NCI-H345 (cell line): ENCODE measurements at regions not wholly inside any gene's neighbourhood (a gene's known extent, or its start where the extent isn't known, plus 50 kb on each side); places are given as distances from the start of the nearest gene placed in this dataset.

Experiments
- DNase-seq: peaks from one replicate; lab custom pipeline; 2025; lab: John Stamatoyannopoulos, UW

DNA sequence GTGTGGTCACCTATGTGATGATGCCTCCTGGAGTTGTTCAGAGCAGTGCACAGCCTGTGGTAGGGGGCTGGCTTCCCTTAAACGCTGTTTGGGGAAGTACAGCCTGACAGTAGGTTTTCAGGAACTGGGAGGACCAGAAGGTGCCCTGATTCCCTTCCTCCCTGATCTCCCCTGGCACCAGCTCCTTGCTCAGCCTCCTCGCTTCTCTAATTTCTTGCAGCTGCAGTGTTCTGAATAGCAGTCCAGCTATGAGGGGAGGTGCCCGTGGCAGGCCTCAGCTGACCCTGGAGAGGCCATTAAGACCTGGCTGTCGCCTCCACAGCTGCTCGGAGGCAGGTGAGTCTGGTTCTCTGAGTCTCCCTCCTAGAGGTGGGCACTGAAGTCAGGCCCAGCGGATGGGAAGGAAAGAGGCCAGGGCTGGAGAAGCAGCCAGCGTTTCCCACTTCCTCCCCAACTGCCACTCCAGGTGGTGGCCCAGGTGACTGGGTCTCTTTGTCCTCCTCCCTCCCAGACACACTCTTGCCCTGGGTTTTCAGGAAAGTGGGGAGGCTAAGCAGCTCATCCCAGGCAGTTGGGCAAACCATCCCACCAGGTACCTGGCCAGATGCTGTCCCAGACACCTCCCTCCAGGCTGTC is 52.0 kb upstream of the RPL11 start:
- no peak for DNase-seq

DNA sequence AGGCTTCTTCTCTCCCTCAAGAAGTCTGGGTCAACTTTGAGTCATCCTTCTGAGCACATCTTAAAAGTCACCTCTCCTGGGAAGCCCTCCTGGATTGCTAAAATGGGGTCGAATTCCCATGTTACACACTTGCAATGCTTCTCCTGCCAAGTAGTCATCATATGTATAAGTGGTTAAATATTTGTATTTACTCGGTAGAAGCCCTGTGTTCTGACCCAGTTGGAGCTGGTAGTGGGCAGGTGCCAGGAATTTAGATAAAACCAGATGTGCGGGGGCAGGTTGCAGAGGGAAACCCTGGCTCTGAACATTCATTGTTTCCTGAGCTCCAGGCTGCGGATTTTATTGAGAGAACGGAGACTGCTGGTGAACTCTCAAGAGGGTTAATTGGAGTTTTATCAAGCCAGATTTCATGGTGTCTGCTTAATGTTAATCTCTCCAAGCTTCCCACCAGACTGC is 52.8 kb upstream of the RPL11 start:
- DNase-seq = no peak

DNA sequence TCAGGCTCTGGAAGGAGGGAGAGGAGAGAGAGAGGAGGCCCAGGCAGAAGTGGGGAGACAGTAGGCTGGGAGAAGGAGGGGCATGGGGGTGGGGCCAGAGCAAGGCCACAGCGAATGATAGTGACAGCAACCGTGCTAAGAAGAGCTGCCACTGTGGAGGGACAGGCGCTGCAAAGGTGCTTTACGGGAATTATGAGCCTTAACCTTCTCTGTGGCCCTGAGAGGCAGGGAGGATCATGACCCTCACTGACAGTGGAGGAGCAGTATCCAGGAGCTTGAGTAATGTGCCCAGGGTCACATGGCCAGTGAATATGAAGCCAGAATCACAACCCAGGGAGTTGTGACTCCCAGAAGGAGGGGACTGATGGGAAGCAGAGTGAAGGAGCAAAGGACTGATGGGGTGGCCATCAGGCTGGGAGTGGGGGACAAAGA is 53.4 kb upstream of the RPL11 start:
- no peak for DNase-seq

DNA sequence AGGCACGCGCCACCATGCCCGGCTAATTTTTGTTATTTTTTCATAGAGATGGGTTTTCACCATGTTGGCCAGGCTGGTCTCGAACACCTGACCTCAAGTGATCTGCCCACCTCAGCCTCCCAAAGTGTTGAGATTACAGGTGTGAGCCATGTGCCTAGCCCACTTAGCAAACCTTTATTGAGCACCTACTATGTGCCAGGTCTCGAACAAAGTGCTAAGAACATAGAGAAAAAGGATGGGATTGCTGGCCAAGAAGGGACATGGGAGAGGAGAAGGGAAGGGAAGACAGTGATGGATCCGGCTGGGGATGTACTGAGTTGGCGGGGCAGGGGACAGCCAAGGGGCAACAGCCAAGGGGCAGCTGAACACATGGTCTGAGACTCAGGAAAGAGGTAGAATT is 55.6 kb upstream of the RPL11 start:
- DNase-seq = no peak

DNA sequence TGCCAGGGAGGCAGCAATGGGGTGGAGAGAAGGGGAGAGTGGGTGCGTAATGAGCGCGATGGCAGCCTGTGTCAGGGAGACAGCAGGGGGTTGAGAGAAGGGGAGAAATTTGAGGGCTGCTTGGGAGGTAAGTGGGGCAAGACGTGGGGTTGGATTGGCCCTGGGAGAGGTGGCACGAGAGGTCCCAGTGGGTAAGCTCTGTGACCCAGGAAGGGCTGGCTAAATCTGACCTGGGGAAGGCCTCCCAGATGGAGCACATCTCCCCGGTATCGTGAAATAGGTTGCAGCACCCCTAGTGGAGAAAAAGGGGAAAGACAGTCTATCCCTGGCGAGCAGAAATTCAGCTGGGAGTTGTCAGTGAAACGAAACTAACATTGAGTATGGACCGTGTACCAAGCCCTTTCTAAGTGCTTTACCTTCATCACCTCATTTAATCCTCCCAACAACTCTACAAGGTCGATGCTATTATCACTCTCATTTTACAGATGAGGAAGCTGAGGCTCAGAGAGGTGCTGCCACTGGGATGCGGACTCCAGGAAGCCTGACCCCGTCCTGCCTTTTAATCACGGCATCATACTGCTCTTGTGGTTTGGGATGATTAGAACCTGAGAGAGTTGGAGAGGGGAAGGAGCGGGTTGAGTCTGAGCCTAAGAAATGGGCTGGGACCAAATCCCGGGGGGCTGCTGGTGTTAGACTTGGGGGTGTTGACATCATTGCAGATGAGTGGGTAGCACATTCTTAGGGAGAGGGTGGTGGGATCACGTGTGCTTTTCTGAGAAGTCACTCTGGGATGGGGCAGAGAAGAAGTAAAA is 56.6 kb upstream of the RPL11 start:
- peak; percentile 59 for DNase-seq

DNA sequence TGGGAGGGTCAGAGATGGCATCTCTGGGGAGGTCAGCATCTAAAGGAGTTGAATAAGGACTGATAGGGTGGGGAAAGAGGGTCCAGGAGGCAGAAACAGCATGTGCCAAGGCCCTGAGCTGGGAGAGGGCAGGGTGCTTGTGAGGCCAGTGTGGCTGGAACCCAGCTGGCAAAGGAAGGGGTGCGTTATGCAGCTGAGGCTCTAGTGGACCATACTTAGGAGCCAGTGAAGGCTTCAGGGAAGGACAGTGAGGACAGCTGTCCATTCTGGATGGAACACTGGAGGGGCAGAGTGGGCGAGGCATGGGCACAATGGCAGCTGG is 57.1 kb upstream of the RPL11 start:
- DNase-seq = no peak

DNA sequence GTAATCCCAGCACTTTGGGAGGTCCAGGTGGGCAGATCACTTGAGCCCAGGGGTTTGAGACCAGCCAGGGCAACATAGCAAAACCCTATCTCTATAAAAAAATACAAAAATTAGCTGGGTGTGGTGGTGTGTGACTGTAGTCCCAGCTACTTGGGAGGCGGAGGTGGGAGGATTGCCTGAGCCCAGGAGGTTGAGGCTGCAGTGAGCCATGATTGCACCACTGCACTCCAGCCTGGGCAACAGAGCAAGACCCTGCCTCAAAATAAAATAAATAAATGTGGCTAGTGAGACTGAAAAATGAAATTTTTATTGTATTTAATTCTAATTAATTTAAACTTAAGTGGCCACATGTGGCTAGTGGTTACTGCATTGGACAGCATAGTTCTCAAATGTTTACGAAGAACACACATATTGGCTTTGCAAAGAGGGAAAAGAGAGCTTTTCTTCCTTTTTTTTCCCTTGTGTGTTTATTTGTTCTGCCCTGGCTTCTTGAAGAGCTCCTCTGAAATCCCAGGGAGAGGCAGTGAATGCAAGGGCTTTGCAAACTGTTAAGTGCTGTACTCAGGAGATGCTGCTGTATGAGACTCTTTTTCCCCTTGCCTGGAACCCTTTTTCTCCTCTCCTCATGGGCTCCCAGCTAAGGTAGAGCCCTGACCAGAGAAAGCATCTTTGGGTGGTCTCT is 59.0 kb upstream of the RPL11 start:
- DNase-seq = no peak

DNA sequence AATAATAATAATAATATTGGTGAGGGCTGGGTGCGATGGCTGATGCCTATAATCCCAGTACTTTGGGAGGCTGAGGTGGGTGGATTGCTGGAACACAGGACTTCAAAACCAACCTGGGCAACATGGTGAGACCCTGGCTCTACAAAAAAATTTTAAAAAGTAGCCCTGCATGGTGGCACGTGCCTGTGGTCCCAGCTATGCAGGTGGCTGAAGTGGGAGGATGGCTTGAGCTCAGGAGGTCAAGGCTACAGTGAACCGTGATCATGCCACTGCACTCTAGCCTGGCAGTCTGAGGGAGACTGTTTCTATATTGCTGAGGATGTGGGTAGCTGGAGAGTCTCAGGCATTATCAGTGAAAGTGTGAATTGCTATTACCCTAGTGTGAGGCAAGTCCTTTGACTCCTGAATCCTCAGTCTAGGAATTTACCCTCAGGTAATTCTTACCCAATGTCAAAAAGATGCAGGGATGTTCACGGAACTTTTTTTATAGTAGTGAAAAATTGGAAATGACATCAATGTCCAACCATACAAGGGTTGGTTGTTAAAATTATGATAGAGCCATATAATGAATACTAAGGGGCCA is 61.8 kb upstream of the RPL11 start:
- DNase-seq = no peak

DNA sequence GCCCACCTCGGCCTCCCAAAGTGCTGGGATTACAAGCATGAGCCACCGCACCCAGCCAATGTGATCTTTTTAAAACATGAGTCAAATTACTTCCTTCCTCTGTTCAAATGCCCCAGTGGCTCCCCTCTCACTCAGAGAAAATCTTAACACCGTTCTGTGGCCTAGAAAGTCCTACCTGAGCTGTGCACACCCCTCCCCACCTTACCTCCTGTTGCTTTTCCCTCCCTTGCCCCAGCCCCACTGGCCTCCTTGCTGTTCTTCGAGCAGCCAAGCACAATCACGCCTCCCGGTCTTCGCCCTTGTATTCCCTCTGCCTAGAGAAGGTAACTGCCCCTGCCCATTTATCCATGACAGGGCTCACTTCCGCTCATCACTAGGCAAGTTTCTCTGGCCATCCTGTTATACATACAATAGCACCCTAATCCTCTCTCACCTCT is 62.6 kb upstream of the RPL11 start:
- DNase-seq = no peak

DNA sequence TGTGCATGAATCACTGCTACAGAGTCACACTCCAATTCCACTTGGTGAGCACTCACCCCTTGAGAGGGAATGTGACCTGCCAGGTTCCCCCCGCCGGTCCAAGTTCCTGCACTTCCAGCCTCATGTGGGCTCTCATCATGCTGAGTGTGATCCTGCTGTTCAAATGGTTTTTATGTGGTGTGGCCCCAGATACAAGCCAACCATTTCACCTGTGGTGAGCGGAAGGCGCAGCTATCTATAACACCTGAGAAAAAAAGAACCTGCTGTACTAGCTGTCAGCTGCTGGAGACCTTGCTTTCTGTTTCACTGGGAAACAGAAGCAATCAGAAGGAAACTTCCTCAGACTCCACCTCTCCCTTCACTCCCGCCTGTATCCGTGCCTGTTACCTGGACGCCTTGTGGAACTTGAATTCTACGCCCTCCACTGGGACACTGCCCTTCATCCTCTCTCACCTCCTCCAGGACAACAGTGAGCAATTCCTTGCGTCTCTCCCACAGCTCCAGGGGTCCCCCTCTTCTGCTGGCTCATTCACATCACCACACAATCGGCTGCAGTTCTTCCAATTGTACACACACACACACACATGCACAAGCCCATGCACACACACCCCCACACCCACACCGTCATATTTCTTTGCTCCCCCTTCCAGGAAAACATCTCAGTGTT is 64.4 kb upstream of the RPL11 start:
- no peak for DNase-seq

DNA sequence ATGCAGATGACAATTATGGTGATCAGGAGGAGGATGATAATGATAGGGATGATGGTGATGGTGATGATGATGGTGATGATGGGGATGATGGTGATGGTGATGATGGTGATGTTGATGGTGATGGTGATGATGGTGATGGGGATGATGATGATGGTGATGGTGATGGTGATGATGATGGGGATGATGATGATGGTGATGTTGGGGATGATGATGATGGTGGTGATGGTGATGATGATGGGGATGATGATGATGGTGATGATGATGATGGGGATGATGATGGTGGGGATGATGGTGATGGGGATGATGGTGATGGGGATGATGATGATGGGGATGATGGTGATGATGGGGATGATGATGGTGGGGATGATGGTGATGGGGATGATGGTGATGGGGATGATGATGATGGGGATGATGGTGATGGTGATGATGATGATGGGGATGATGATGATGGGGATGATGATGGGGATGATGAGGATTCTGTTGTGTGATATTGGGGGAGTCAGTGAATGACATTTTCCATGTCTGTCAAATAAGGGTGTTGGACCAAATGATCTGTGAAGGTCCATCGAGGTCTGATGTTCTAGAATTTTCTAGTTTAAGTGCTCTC is 65.6 kb upstream of the RPL11 start:
- no peak for DNase-seq

DNA sequence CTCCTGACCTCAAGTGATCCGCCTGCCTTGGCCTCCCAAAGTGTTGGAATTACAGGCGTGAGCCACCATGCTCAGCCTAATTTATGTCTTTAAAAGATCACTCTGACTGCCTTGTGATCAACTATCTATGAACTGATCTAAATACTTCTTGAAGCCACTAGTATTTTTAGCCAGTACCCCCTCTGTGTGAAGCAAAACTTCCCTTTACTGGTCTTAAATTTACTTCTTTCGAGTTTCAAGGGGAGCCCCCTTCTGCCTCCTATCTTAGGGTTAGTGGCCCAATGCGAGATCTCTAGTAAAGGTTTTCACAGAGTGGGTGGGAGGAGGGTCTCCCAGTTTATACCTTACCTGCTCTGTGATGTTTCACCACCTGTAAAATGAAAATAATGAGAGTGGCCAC is 66.1 kb upstream of the RPL11 start:
- DNase-seq = no peak

DNA sequence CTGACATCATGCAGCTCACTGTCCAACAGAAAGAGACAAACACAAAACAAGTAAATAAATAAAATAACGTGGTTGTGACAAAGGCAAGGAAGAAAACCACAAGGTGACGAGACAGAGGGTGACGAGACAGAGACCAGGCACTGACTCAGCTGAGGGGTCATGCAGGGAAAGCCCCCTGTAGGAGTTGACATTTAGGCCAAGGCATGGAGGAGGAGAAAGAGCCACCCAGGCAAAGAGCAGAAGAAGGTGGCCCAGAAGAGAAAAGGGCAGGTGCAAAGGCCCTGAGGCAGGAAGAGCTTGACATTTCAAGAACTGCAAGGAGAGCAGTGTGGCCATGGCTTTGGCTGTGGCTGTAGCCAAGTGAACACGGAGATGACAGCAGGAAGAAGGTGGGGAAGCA is 65.1 kb upstream of the ID3 start:
- DNase-seq = no peak

DNA sequence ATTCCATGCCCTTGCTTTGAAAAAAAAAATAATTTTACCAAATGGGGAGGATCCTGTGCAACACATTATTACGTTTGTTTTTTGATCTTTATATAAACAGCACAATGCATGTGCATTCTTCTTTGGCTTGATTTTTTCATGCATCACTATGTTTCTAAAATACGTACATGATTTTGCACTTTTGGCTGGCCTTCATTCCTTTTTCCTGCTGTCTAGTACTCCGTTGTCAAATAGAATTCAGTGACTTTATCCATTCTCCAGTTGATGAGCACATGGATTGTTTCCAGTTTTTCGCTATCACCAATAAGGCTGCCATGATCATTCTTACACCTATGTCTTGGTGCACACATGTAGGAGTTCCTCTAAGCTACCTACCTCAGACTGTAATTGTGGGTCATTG is 63.0 kb upstream of the ID3 start:
- no peak for DNase-seq

DNA sequence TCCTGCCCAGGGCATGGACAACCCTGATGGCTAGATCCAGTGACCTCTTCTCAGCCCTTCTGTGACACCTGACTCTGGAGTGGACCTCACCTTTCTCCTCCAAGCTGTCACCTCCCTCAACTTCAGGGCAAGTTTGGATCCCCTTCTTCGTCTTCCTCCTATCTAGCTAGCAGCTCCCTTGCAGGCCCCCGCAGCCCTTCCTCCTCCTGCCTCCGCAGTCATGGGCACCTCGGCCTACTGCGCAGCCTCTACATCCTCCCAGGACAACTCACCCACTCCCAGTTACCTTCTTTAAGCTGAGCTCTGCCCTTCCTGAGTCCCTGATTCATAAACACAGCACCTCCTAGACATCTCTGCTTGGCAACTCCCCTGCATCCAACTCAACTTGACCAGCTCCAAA is 61.3 kb upstream of the ID3 start:
- no peak for DNase-seq

DNA sequence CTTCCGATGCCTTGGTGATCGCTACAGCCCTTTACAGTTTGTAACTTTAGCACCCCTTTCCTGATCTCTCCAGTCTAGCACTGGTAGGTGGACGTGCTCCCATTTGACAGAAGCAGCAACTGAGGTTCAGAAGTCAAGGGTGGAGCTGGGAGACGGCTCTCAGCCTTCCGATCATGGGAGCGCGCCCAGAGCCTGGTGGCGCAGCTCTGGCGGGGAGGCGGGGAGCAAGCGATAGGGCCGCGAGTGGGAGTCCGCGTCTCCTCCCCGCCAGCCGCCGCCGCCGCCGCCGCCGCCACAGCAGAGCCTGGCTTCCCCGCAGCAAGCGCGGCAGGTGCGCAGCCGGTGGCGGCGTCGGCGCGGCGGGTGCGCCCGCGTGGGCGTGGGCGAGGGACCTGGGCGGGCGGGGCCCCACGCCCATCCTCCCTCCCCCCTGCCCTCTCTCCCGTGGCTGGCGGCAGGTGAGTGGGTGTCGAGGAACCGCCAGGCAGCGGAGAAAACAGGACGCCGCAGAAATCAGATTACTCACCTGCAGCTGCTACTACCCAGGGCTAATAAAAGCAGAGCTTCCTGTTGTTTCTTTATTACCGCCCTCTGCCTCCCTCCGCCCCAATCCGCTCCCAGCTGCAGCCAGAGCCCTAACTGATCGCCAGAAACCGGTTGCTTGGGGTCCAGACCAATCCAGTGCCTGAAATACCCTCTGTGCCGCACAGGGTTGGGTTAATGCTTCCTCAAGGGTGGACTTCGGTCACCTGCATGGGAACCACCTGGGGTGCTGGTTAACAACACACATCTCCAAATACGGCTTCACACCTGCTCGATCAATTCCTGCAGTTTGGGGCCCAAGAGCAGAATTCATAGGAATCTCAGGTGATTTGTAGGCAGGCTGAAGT is 60.2 kb upstream of the ID3 start:
- peak; percentile 77 for DNase-seq

DNA sequence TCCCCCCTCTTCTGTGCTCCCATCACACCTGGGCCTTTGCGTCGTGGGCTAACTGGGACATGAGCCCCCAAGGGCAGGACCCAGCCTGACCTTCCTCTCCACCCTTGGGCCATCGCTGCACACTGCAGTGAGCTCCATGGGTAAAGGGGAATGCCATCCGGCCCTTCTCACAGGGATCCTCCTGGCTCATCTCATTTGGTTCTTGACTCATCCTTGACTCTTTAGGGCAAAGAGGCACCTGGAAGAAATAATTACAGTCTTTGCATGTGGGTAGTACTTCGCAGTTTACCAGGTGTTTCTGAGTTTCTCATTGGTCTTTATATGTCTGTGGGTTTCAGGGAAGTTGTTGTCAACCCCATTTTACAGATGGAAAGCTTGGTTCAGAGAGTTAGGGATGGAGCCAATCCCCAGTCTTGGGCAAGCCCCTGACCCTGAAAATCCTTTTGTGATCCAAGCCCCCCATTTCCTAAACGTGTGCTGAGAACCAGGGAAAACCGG is 59.3 kb upstream of the ID3 start:
- no peak for DNase-seq

DNA sequence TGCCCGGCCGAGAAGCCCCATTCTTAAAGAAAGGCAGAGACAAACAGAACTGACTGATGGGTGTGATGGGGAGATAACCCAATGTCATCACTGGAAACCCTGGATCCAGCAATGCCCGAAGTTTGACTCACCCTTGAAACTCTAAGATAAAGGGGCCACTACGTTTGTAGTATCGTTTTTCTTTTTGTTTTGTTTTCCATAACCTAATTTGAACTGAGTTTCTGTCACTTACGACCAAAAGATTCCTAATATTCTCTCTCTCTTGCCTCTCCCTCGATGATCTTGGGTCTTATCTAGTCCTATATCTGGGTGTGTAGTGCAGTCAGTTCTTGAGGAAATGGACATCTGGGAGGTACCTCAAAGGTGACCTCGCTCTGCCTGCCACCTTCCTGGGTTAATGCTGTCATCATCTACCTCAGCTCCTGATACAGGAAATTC is 57.8 kb upstream of the ID3 start:
- DNase-seq = no peak

DNA sequence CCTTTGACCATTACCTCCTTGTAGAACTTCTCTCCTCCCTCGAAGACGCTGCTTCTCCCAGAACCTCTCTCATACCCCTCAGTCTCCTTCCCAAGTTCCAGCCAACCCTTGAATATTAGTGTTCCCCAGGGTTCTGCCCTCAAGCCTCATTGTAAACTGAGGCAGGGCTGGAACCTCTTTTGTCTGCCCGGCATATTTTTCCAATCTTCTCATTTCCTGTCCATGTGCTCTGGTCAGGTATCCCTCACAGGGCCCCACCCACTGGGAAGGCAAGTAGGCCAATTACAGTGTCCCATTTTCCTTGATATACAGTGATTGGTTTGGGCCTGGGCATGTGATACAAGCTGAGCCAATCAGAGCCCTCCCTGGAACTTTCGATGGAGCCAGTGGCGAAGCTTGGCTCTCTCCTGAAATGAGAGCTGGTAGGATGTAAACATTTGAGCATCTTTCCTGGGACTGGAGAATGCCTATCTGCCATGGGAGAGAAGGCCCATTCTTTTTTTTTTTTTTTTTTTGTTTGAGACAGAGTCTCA is 57.1 kb upstream of the ID3 start:
- DNase-seq = no peak

DNA sequence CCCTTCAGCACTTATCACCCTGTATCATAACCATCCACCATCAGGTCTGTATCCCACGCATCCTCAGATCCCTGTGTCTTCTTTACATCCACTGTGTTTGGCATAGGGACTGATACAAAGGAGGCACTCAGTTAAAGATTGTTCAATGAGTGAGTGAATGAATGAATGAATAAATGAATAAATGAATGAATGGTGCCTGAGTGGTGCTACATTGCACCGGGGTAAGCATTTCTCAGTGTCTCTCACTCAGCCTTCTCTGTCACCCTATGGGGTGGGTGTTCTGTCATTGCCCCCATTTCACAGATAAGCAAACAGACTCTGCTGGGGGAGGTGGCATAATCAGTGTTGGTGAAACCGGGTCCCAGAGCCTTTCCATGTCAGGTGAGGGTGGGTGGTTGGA is 56.6 kb upstream of the ID3 start:
- no peak for DNase-seq
